HCT116 (cell line): ENCODE measurements at regions not wholly inside any gene's neighbourhood (a gene's known extent, or its start where the extent isn't known, plus 50 kb on each side); places are given as distances from the start of the nearest gene placed in this dataset.

ENCODE experiments used
- ATAC-seq: fragments of 200-7000 bp; cut with Tn5 transposase; 2 replicates; pipeline ENCODE4 v1.9.1; 2020; ENCODE audit warnings: mild to moderate bottlenecking, moderate library complexity
- BruUV-seq: library from RNA; stranded (reverse); fragments of 400-500 nt; replicated peaks from 2 replicates; lab custom pipeline; 2021; lab: Mats Ljungman, UMichigan
- CTCF ChIA-PET: fragments of 300-600 bp; sonication (Branson Sonifier 250); formaldehyde crosslinking; loops from one replicate; lab custom pipeline; 2021; ENCODE audit warnings: antibody characterized with exemption; lab: Charles Lee
- POLR2A ChIA-PET: fragments of 300-600, 350-600 bp; sonication (Branson Sonifier 250); formaldehyde crosslinking; loops from one replicate; lab custom pipeline; 2021; ENCODE audit warnings: antibody characterized with exemption; lab: Charles Lee
- RAD21 ChIA-PET, 2 experiments: fragments of 300-600 bp; sonication (Branson Sonifier 250); formaldehyde crosslinking; loops; one replicate each; lab custom pipeline; 2023; ENCODE audit warnings: low total read pairs in 2 of 2; ENCODE audit not compliant: uncharacterized antibody in 2 of 2, unreplicated experiment in 2 of 2, low non-redundant PET in 1 of 2; lab: Charles Lee
- DNase-seq: peaks from one replicate; pipeline ENCODE4 v3.0.0-alpha.2; 2010; ENCODE audit warnings: low read depth, low spot score
- H2AFZ ChIP-seq: fragments of 200-600 bp; shearing (Covaris generic), sonication (generic); 2 replicates; pipeline ENCODE4 v1.6.1; 2017; ENCODE audit warnings: low read depth, mixed run types, mixed read lengths, antibody characterized with exemption, low read length; ENCODE audit not compliant: poor library complexity, severe bottlenecking
- H3K27ac ChIP-seq: 2 replicates; pipeline ENCODE4 v1.5.1; 2012; ENCODE audit warnings: low read depth, low read length
- H3K27me3 ChIP-seq: fragments of 200-600 bp; sonication (generic); 2 replicates; pipeline ENCODE4 v1.6.1; 2016; ENCODE audit warnings: mixed run types, low read length, mixed read lengths; ENCODE audit not compliant: insufficient read depth
- H3K36me3 ChIP-seq, 2 experiments: fragments of 200-500 bp in 1 of 2; fragments of 200-600 bp in 1 of 2; sonication (Bioruptor generic) in 1 of 2; sonication (generic) in 1 of 2; 2 replicates each; pipeline versions ENCODE4 v1.5.1 to v1.6.1; 2014 to 2016; ENCODE audit warnings: low read length in 2 of 2, inconsistent platforms in 1 of 2, mixed read lengths in 1 of 2, mixed run types in 1 of 2; ENCODE audit not compliant: insufficient read depth in 2 of 2, control insufficient read depth in 1 of 2
- H3K4me1 ChIP-seq, 2 experiments: fragments of 200-600 bp in 1 of 2; sonication (generic) in 1 of 2; 2 replicates each; pipeline versions ENCODE4 v1.5.1 to v1.6.1; 2012 to 2017; ENCODE audit warnings: low read length in 2 of 2, inconsistent platforms in 1 of 2, mild to moderate bottlenecking in 1 of 2, mixed read lengths in 1 of 2, mixed run types in 1 of 2, moderate library complexity in 1 of 2; ENCODE audit not compliant: insufficient read depth in 2 of 2, control insufficient read depth in 1 of 2
- H3K4me2 ChIP-seq: fragments of 200-600 bp; sonication (generic); 2 replicates; pipeline ENCODE4 v1.6.1; 2017; ENCODE audit warnings: mixed run types, low read length, mixed read lengths
- H3K4me3 ChIP-seq, 2 experiments: fragments of 200-600 bp in 1 of 2; sonication (generic) in 1 of 2; replicated peaks in 1 of 2; 2 replicates each; pipeline ENCODE4 v1.5.1; 2011 to 2016; ENCODE audit warnings: low read length in 2 of 2, control low read depth in 1 of 2, low read depth in 1 of 2, mild to moderate bottlenecking in 1 of 2, mixed read lengths in 1 of 2, mixed run types in 1 of 2
- H3K79me2 ChIP-seq: fragments of 200-600 bp; sonication (generic); 2 replicates; pipeline ENCODE4 v1.6.1; 2017; ENCODE audit warnings: mild to moderate bottlenecking, mixed run types, low read length, moderate library complexity, mixed read lengths; ENCODE audit not compliant: insufficient read depth
- H3K9ac ChIP-seq: fragments of 200-600 bp; sonication (generic); 2 replicates; pipeline ENCODE4 v1.6.1; 2016; ENCODE audit warnings: low read length, mixed read lengths
- H3K9me2 ChIP-seq: fragments of 200-600 bp; sonication (generic), shearing (Covaris generic); 2 replicates; pipeline ENCODE4 v1.6.1; 2017; ENCODE audit warnings: mixed run types, mild to moderate bottlenecking, moderate library complexity; ENCODE audit not compliant: insufficient read depth
- H3K9me3 ChIP-seq, 2 experiments: fragments of 200-500 bp in 1 of 2; fragments of 200-600 bp in 1 of 2; sonication (Bioruptor generic) in 1 of 2; sonication (generic) in 1 of 2; 2 replicates each; pipeline ENCODE4 v1.6.1; 2014 to 2017; ENCODE audit warnings: low read length in 2 of 2, mixed read lengths in 2 of 2, inconsistent platforms in 1 of 2, low read depth in 1 of 2, mild to moderate bottlenecking in 1 of 2, mixed run types in 1 of 2, moderate library complexity in 1 of 2; ENCODE audit not compliant: control insufficient read depth in 1 of 2, insufficient read depth in 1 of 2
- H4K20me1 ChIP-seq: fragments of 200-600 bp; sonication (generic), shearing (Covaris generic); 2 replicates; pipeline ENCODE4 v1.6.1; 2017; ENCODE audit warnings: mixed run types, mild to moderate bottlenecking, moderate library complexity; ENCODE audit not compliant: insufficient read depth
- CEBPB ChIP-seq: IDR thresholded peaks from 2 replicates; pipeline ENCODE4 v1.6.1; 2012; ENCODE audit warnings: low read depth
- EGR1 ChIP-seq: IDR thresholded peaks from 2 replicates; pipeline ENCODE4 v1.6.1; 2012; ENCODE audit warnings: low read depth
- ELF1 ChIP-seq: IDR thresholded peaks from 2 replicates; pipeline ENCODE4 v1.6.1; 2012; ENCODE audit warnings: low read depth, borderline replicate concordance
- EZH2phosphoT487 ChIP-seq: fragments of 200-600 bp; IDR thresholded peaks from 2 replicates; pipeline ENCODE4 v1.6.1; 2018; ENCODE audit warnings: antibody characterized with exemption, borderline replicate concordance
- POLR2A ChIP-seq: IDR thresholded peaks from 2 replicates; pipeline ENCODE4 v1.7.0; 2011; ENCODE audit warnings: borderline replicate concordance; ENCODE audit not compliant: insufficient read depth, insufficient read length; ENCODE audit errors: extremely low read depth
- POLR2AphosphoS5 ChIP-seq: IDR thresholded peaks from 2 replicates; pipeline ENCODE4 v1.6.1; 2011; ENCODE audit warnings: mild to moderate bottlenecking, low read depth, low read length, moderate library complexity
- RAD21 ChIP-seq: IDR thresholded peaks from 2 replicates; pipeline ENCODE4 v1.6.1; 2012; ENCODE audit warnings: low read depth, mild to moderate bottlenecking
- SIN3A ChIP-seq: IDR thresholded peaks from 2 replicates; pipeline ENCODE4 v1.6.1; 2012; ENCODE audit warnings: low read depth
- SP1 ChIP-seq: IDR thresholded peaks from 2 replicates; pipeline ENCODE4 v1.6.1; 2012; ENCODE audit warnings: low read depth
- TCF7L2 ChIP-seq: IDR thresholded peaks from 2 replicates; pipeline ENCODE4 v1.7.0; 2011; ENCODE audit warnings: borderline replicate concordance, inconsistent platforms; ENCODE audit not compliant: insufficient read depth, insufficient read length; ENCODE audit errors: extremely low read depth
- YY1 ChIP-seq: IDR thresholded peaks from 2 replicates; pipeline ENCODE4 v1.6.1; 2011; ENCODE audit warnings: low read length, low read depth, moderate library complexity, mild to moderate bottlenecking; ENCODE audit not compliant: insufficient replicate concordance; ENCODE audit errors: extremely low read depth
- ZFX ChIP-seq: fragments of 450-650 bp; IDR thresholded peaks from 2 replicates; pipeline ENCODE4 v1.6.1; 2017
- intact Hi-C: fragments of 100-400 bp; cut with micrococcal nuclease; formaldehyde crosslinking; loops from 2 replicates; pipeline ENCODE4 v1.10.0; 2022
- TF ChIP-seq, protein P1 (sequence below): IDR thresholded peaks from 2 replicates; pipeline ENCODE4 v1.6.1; 2012

DNA sequence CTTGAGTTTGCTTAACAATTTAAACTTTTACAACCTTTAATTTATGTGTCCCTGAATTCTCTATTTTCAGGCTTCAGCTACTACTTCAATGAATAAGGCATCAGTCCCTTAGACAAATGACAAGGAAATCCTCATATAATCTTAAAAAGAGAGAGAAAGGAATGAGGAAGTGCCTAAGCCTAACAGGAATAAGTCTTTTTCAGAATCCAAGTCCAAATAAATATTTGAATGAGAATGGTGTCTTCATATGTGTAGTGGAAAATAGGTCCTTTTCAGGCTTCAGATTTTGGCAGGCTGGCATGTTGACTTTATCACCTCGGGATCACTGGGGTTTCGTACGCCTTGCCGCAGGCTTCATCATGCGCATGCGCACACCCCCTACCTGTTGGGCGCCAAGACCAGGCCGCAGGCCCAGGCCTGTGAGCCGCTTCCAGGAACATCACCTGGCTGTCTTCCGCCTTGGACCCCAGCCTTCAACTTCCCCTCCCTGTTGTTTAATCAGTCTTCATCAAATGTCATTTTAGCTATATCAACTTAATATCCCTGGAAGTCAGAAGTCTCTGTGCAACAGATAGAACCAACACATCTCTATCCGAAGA is 334.5 kb downstream of the SOX2 start:
- Histone ChIP-seq H2AFZ (no peak overlapping the region), H3K27me3 (no peaks in the 10 kb centered on the region), H4K20me1 (no peaks in the 10 kb centered on the region), H3K36me3 (no peaks in the 10 kb centered on the region), H3K27ac (no peak overlapping the region), H3K9me3 (no peaks in the 10 kb centered on the region), H3K9me2 (no peaks in the 10 kb centered on the region), H3K4me1 (no peaks in the 10 kb centered on the region), H3K9ac (no peak overlapping the region), H3K79me2 (no peaks in the 10 kb centered on the region), H3K4me3 (no peak overlapping the region), H3K4me2 (no peak overlapping the region)
- ChIA-PET RAD21 (no interaction called here), POLR2A (interaction anchor here (0.6 kb wide), 1 partner anchor 23 kb away, joined by 3 read pairs; no protein-coding TSS in a partner anchor), CTCF (no interaction called here)
- DNase-seq, result no peak
- TF ChIP-seq RAD21, result no peak
- TF ChIP-seq EZH2phosphoT487, result no peak
- TF ChIP-seq SP1, result no peak
- TF ChIP-seq CEBPB, result no peak
- no peak for TF ChIP-seq TCF7L2
- TF ChIP-seq, protein P1, sequence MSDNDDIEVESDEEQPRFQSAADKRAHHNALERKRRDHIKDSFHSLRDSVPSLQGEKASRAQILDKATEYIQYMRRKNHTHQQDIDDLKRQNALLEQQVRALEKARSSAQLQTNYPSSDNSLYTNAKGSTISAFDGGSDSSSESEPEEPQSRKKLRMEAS, result no peak
- TF ChIP-seq SIN3A, result no peak
- no peak for TF ChIP-seq POLR2AphosphoS5
- no peak for TF ChIP-seq YY1
- no peak for TF ChIP-seq POLR2A
- TF ChIP-seq EGR1, result no peak
- TF ChIP-seq ZFX, result no peak
- TF ChIP-seq ELF1, result no peak
- no peak for ATAC-seq
- intact Hi-C loops, result no loop called here
- BruUV-seq, result no TSS peak
